AG04450 (cell line): ENCODE measurements at regions not wholly inside any gene's neighbourhood (a gene's known extent, or its start where the extent isn't known, plus 50 kb on each side); places are given as distances from the start of the nearest gene placed in this dataset.
A peak's percentile ranks its signal among the peaks of the same experiment; 100 is the strongest.

Experiments
- CTCF ChIA-PET: fragments of 300-600, 350-600 bp; formaldehyde crosslinking; extraction: SDS; loops from one replicate; lab custom pipeline; 2022; ENCODE audit warnings: antibody characterized with exemption, inconsistent platforms; lab: Charles Lee
- POLR2A ChIA-PET: fragments of 350-600 bp; formaldehyde crosslinking; extraction: SDS; loops from one replicate; lab custom pipeline; 2021; ENCODE audit warnings: antibody characterized with exemption, inconsistent platforms; lab: Yijun Ruan, JAX
- DNase-seq: peaks from one replicate; pipeline ENCODE4 v3.0.0-alpha.2; 2011; ENCODE audit warnings: low read depth, low spot score
- H3K27ac ChIP-seq: one replicate; pipeline ENCODE4 v1.5.1; 2012; ENCODE audit warnings: low read depth, low read length, control low read depth
- H3K27me3 ChIP-seq: one replicate; pipeline ENCODE4 v1.6.0; 2012; ENCODE audit warnings: low read length; ENCODE audit not compliant: control insufficient read depth, insufficient read depth
- H3K4me3 ChIP-seq: 2 replicates; pipeline ENCODE4 v1.5.1; 2011; ENCODE audit warnings: mild to moderate bottlenecking, low read depth, low read length, control low read depth
- H3K9me3 ChIP-seq: 2 replicates; pipeline ENCODE4 v1.5.1; 2012; ENCODE audit warnings: low read length; ENCODE audit not compliant: control insufficient read depth, insufficient read depth
- CTCF ChIP-seq: IDR thresholded peaks from 2 replicates; pipeline ENCODE4 v1.5.1; 2011; ENCODE audit warnings: low read depth, low read length, control low read depth, inconsistent platforms

GRCh38 chr2:195031411-195031810 is 625.6 kb upstream of the SLC39A10 start:
- DNase-seq = no peak
- no peaks in the 10 kb centered on the region for H3K9me3 ChIP-seq
- H3K27me3 ChIP-seq = no peaks in the 10 kb centered on the region
- H3K4me3 ChIP-seq = no peak overlapping the region
- POLR2A ChIA-PET = no interaction called here
- CTCF ChIA-PET = interaction anchor here (0.7 kb wide), 1 partner anchor 84 kb away, joined by 4 read pairs; no protein-coding TSS in a partner anchor
- no peak overlapping the region for H3K27ac ChIP-seq
- no peak for TF ChIP-seq CTCF

GRCh38 chr2:195029804-195030654 is 627.0 kb upstream of the SLC39A10 start:
- Histone ChIP-seq H3K27ac (no peak overlapping the region), H3K4me3 (no peak overlapping the region), H3K27me3 (no peaks in the 10 kb centered on the region), H3K9me3 (no peaks in the 10 kb centered on the region)
- ChIA-PET POLR2A (no interaction called here), CTCF (no interaction called here)
- DNase-seq = no peak
- TF ChIP-seq CTCF = no peak

GRCh38 chr2:195027947-195028346 is 629.1 kb upstream of the SLC39A10 start:
- H3K27me3 ChIP-seq = no peaks in the 10 kb centered on the region
- TF ChIP-seq CTCF = no peak
- CTCF ChIA-PET = no interaction called here

GRCh38 chr2:195026261-195026660 is 630.8 kb upstream of the SLC39A10 start:
- ChIA-PET CTCF (no interaction called here), POLR2A (no interaction called here)
- Histone ChIP-seq H3K9me3 (no peaks in the 10 kb centered on the region), H3K4me3 (no peak overlapping the region), H3K27ac (no peak overlapping the region), H3K27me3 (no peaks in the 10 kb centered on the region)
- DNase-seq = peak; percentile 36
- no peak for TF ChIP-seq CTCF

More at GRCh38 chr2:195027947-195028346, 629.1 kb upstream of the SLC39A10 start:
- H3K27ac ChIP-seq = no peak overlapping the region
- H3K4me3 ChIP-seq = no peak overlapping the region
- DNase-seq = no peak
- no peaks in the 10 kb centered on the region for H3K9me3 ChIP-seq
- POLR2A ChIA-PET = no interaction called here

- H3K27me3 ChIP-seq = no peaks in the 10 kb centered on the region
- ChIA-PET POLR2A (interaction anchor here (1.0 kb wide), 1 partner anchor 634 kb away, joined by 3 read pairs; no protein-coding TSS in a partner anchor), CTCF (no interaction called here)
- no peak overlapping the region for H3K4me3 ChIP-seq
- no peak for TF ChIP-seq CTCF
- no peaks in the 10 kb centered on the region for H3K9me3 ChIP-seq
- no peak overlapping the region for H3K27ac ChIP-seq
- DNase-seq = no peak
Observed at GRCh38 chr2:195022508-195022830, 634.6 kb upstream of the SLC39A10 start.
